Fibroblast of villous mesenchyme (primary cell): ENCODE measurements at regions not wholly inside any gene's neighbourhood (a gene's known extent, or its start where the extent isn't known, plus 50 kb on each side); places are given as distances from the start of the nearest gene placed in this dataset.

Experiments used
- DNase-seq: peaks from one replicate; pipeline ENCODE4 v3.0.0-alpha.2; 2010; ENCODE audit warnings: low read depth
- H3K4me3 ChIP-seq: 2 replicates; pipeline ENCODE4 v1.5.1; 2011; ENCODE audit warnings: low read depth, mild to moderate bottlenecking, low read length
- CTCF ChIP-seq: IDR thresholded peaks from 2 replicates; pipeline ENCODE4 v1.5.1; 2012; ENCODE audit warnings: low read depth, mild to moderate bottlenecking, low read length; ENCODE audit not compliant: insufficient read depth

GRCh38 chr21:20631633-20632032, 366.6 kb upstream of the NCAM2 start:
- TF ChIP-seq CTCF = no peak

GRCh38 chr21:20639026-20639425, 359.2 kb upstream of the NCAM2 start:
- TF ChIP-seq CTCF = no peak
- no peak overlapping the region for H3K4me3 ChIP-seq
- DNase-seq = peak; percentile 11

More at GRCh38 chr21:20631633-20632032, 366.6 kb upstream of the NCAM2 start:
- peak; percentile 2 for DNase-seq
- no peak overlapping the region for H3K4me3 ChIP-seq

GRCh38 chr21:20641241-20641640, 357.0 kb upstream of the NCAM2 start:
- TF ChIP-seq CTCF = no peak
- H3K4me3 ChIP-seq = no peak overlapping the region
- no peak for DNase-seq

GRCh38 chr21:20642681-20643080, 355.5 kb upstream of the NCAM2 start:
- H3K4me3 ChIP-seq = no peak overlapping the region
- TF ChIP-seq CTCF = no peak
- no peak for DNase-seq

- no peak for TF ChIP-seq CTCF
- no peak overlapping the region for H3K4me3 ChIP-seq
- no peak for DNase-seq
Observed at GRCh38 chr21:20644552-20644951, 353.7 kb upstream of the NCAM2 start.

- H3K4me3 ChIP-seq = no peak overlapping the region
- DNase-seq = no peak
- TF ChIP-seq CTCF = no peak
Observed at GRCh38 chr21:20645344-20645743, 352.9 kb upstream of the NCAM2 start.

- no peak for DNase-seq
- no peak for TF ChIP-seq CTCF
- H3K4me3 ChIP-seq = no peak overlapping the region
Observed at GRCh38 chr21:20646431-20647165, 351.6 kb upstream of the NCAM2 start.
